ENCODE measurements at regions not wholly inside any gene's neighbourhood (a gene's known extent, or its start where the extent isn't known, plus 50 kb on each side); places are given as distances from the start of the nearest gene placed in this dataset.

GRCh38 chr2:15059870-15060512 lies 427.5 kb downstream of the LRATD1 start:
- TF ChIP-seq CTCF (IDR thresholded peaks at IDR 0.05; ENCODE audit: insufficient read depth, low read depth, low read length) (no peak), EZH2 (IDR thresholded peaks at IDR 0.05; ENCODE audit: insufficient read depth, low read length) (no peak)
